H9 (cell line): ENCODE measurements at regions not wholly inside any gene's neighbourhood (a gene's known extent, or its start where the extent isn't known, plus 50 kb on each side); places are given as distances from the start of the nearest gene placed in this dataset.

Experiments
- DNase-seq: peaks from one replicate; pipeline ENCODE4 v3.0.0-alpha.2; 2017
- H2AFZ ChIP-seq: one replicate; pipeline ENCODE4 v1.6.1; 2013; ENCODE audit warnings: mild to moderate bottlenecking, low read length, control low read depth, moderate library complexity
- H2AK5ac ChIP-seq: 2 replicates; pipeline ENCODE4 v1.6.1; 2013; ENCODE audit warnings: low read length, control low read depth, mixed read lengths; ENCODE audit not compliant: insufficient read length
- H2BK120ac ChIP-seq: one replicate; pipeline ENCODE4 v1.6.1; 2013; ENCODE audit warnings: low read depth, mild to moderate bottlenecking, low read length, control low read depth, inconsistent platforms; ENCODE audit not compliant: poor library complexity, severe bottlenecking
- H2BK12ac ChIP-seq: 2 replicates; pipeline ENCODE4 v1.6.1; 2013; ENCODE audit warnings: low read length, control low read depth, mixed read lengths, low read depth; ENCODE audit not compliant: insufficient read length
- H2BK15ac ChIP-seq: 2 replicates; pipeline ENCODE4 v1.6.1; 2013; ENCODE audit warnings: low read depth, low read length, control low read depth
- H2BK20ac ChIP-seq: one replicate; pipeline ENCODE4 v1.6.1; 2013; ENCODE audit warnings: low read depth, mild to moderate bottlenecking, low read length, control low read depth, inconsistent platforms; ENCODE audit not compliant: poor library complexity, severe bottlenecking
- H2BK5ac ChIP-seq: 2 replicates; pipeline ENCODE4 v1.6.1; 2013; ENCODE audit warnings: low read length, control low read depth, mixed read lengths; ENCODE audit not compliant: insufficient read length
- H3K14ac ChIP-seq: 2 replicates; pipeline ENCODE4 v1.6.1; 2013; ENCODE audit warnings: low read length, control low read depth; ENCODE audit not compliant: insufficient read depth
- H3K18ac ChIP-seq: 2 replicates; pipeline ENCODE4 v1.6.1; 2013; ENCODE audit warnings: low read depth, mild to moderate bottlenecking, mixed read lengths, low read length, control low read depth; ENCODE audit not compliant: insufficient read length
- H3K23ac ChIP-seq: 2 replicates; pipeline ENCODE4 v1.6.1; 2013; ENCODE audit warnings: low read length, control low read depth, mixed read lengths, low read depth; ENCODE audit not compliant: insufficient read length
- H3K23me2 ChIP-seq: 2 replicates; pipeline ENCODE4 v1.6.1; 2013; ENCODE audit warnings: low read depth, mild to moderate bottlenecking, mixed read lengths, low read length, control low read depth; ENCODE audit not compliant: insufficient read length, poor library complexity, severe bottlenecking
- H3K27ac ChIP-seq: 2 replicates; pipeline ENCODE4 v1.5.1; 2013; ENCODE audit warnings: low read length, control low read depth, mixed read lengths, low read depth; ENCODE audit not compliant: insufficient read length
- H3K27me3 ChIP-seq: 2 replicates; pipeline ENCODE4 v1.6.1; 2013; ENCODE audit warnings: low read length, control low read depth, inconsistent platforms; ENCODE audit not compliant: insufficient read depth
- H3K4ac ChIP-seq: 2 replicates; pipeline ENCODE4 v1.6.1; 2013; ENCODE audit warnings: low read depth, mild to moderate bottlenecking, control low read depth, inconsistent platforms, low read length, moderate library complexity
- H3K4me1 ChIP-seq: 2 replicates; pipeline ENCODE4 v1.6.1; 2013; ENCODE audit warnings: low read length, control low read depth, inconsistent platforms; ENCODE audit not compliant: insufficient read depth
- H3K4me2 ChIP-seq: 2 replicates; pipeline ENCODE4 v1.6.1; 2013; ENCODE audit warnings: low read length, control low read depth, mixed read lengths; ENCODE audit not compliant: insufficient read length, insufficient read depth
- H3K56ac ChIP-seq: 2 replicates; pipeline ENCODE4 v1.6.1; 2013; ENCODE audit warnings: low read depth, mild to moderate bottlenecking, mixed read lengths, low read length, control low read depth; ENCODE audit not compliant: insufficient read length
- H3K79me1 ChIP-seq: 2 replicates; pipeline ENCODE4 v1.6.1; 2013; ENCODE audit warnings: low read depth, mild to moderate bottlenecking, moderate library complexity, low read length, control low read depth, inconsistent platforms; ENCODE audit not compliant: insufficient read depth, poor library complexity, severe bottlenecking
- H3K79me2 ChIP-seq: 2 replicates; pipeline ENCODE4 v1.6.1; 2013; ENCODE audit warnings: low read length, control low read depth, inconsistent platforms; ENCODE audit not compliant: insufficient read depth
- H3K9ac ChIP-seq: 2 replicates; pipeline ENCODE4 v1.6.1; 2013; ENCODE audit warnings: low read length, control low read depth, mixed read lengths; ENCODE audit not compliant: insufficient read length; ENCODE audit errors: extremely low read depth
- H3K9me3 ChIP-seq: one replicate; pipeline ENCODE4 v1.6.1; 2013; ENCODE audit warnings: low read depth, low read length, inconsistent platforms; ENCODE audit not compliant: control insufficient read depth
- H3T11ph ChIP-seq: one replicate; pipeline ENCODE4 v1.6.1; 2013; ENCODE audit warnings: mild to moderate bottlenecking, low read length, control low read depth, inconsistent platforms
- H4K20me1 ChIP-seq: one replicate; pipeline ENCODE4 v1.6.1; 2013; ENCODE audit not compliant: control insufficient read depth, insufficient read length, insufficient read depth
- H4K5ac ChIP-seq: 2 replicates; pipeline ENCODE4 v1.6.1; 2013; ENCODE audit warnings: low read depth, mild to moderate bottlenecking, mixed read lengths, low read length, control low read depth; ENCODE audit not compliant: insufficient read length
- H4K8ac ChIP-seq: replicated peaks from 2 replicates; pipeline ENCODE4 v1.6.1; 2013; ENCODE audit warnings: low read length, control low read depth, mixed read lengths, low read depth; ENCODE audit not compliant: insufficient read length
- H4K91ac ChIP-seq: 2 replicates; pipeline ENCODE4 v1.6.1; 2013; ENCODE audit warnings: low read depth, mild to moderate bottlenecking, moderate library complexity, mixed read lengths, low read length, control low read depth; ENCODE audit not compliant: insufficient read length
- H3K27ac Mint-ChIP-seq, 3 experiments: 2 replicates in 2 of 3; 3 replicates in 1 of 3; pipeline ENCODE4 v1.8.0; 2020 to 2021; ENCODE audit warnings: mixed read lengths in 3 of 3, mild to moderate bottlenecking in 1 of 3, moderate library complexity in 1 of 3
- H3K27me3 Mint-ChIP-seq: 2 replicates; pipeline ENCODE4 v1.8.0; 2021; ENCODE audit warnings: low read depth, mild to moderate bottlenecking, moderate library complexity, mixed read lengths
- H3K36me3 Mint-ChIP-seq, 3 experiments: 2 replicates in 2 of 3; 3 replicates in 1 of 3; pipeline ENCODE4 v1.8.0; 2020 to 2021; ENCODE audit warnings: low read depth in 3 of 3, mixed read lengths in 3 of 3; ENCODE audit not compliant: insufficient read depth in 1 of 3
- H3K4me1 Mint-ChIP-seq, 2 experiments: 2 replicates each; pipeline ENCODE4 v1.8.0; 2020; ENCODE audit warnings: mixed read lengths in 2 of 2
- H3K4me3 Mint-ChIP-seq, 2 experiments: 2 replicates in 1 of 2; 3 replicates in 1 of 2; pipeline ENCODE4 v1.8.0; 2020 to 2021; ENCODE audit warnings: mild to moderate bottlenecking in 2 of 2, mixed read lengths in 2 of 2, moderate library complexity in 1 of 2
- H3K9me3 Mint-ChIP-seq, 2 experiments: 2 replicates in 1 of 2; 3 replicates in 1 of 2; pipeline ENCODE4 v1.8.0; 2020; ENCODE audit warnings: mild to moderate bottlenecking in 2 of 2, mixed read lengths in 2 of 2, moderate library complexity in 1 of 2
- CTCF ChIP-seq: fragments of 200-600 bp; sonication (generic); conservative IDR thresholded peaks from 3 replicates; pipeline ENCODE4 v1.8.0; 2021; ENCODE audit warnings: antibody characterized with exemption, mild to moderate bottlenecking
- WGBS: extraction: QIAGEN DNeasy Blood & Tissue Kit; methylation state at CpG from one replicate; pipeline ENCODE4 v1.1.7; 2013; ENCODE audit warnings: missing lambda C conversion rate, low lambda C conversion rate, mixed read lengths; ENCODE audit not compliant: insufficient read length; ENCODE audit errors: extremely low coverage; 5-methylcytosine and 5-hydroxymethylcytosine counted together

DNA sequence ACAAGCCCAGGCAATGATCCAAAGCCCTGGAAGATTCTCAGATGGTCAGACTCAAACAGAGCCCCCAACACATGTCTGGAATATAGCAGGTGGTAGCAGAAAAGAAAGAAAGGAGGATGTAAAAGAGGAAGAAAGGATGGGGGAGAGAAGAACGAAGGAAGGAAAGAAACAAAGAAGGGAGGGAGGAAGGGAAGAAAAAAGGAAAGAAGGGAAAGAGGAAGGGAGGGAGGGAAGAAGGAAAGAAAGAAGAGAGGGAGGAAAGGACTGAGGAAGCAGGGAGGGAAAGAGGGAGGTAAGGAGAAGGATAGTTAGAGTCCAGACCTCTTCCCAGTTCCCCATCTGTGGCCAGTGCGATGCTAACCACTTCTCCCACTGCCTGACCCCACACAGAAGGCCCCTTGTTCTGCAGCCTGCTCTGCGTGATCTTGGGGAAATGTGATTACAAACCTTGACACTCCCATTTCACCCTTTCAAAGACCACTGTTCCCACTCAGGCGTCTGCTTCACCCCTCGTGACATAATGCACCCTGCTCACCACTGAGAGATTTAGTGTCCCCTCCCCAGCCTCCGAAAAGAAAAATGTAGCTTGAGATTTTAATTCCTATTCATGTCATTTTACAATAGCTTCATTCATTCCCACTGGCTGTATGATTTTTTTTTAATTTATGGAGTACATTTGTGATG is 357.9 kb downstream of the BCL11B start:
- Histone ChIP-seq H3K4me1 (no peaks in the 10 kb centered on the region), H2AFZ (no peak overlapping the region), H4K8ac (no peak overlapping the region), H3K27ac (no peak overlapping the region), H2BK5ac (no peak overlapping the region), H2BK15ac (no peak overlapping the region), H4K20me1 (no peaks in the 10 kb centered on the region), H3K23me2 (no peaks in the 10 kb centered on the region), H3K4ac (no peak overlapping the region), H2BK120ac (no peak overlapping the region), H4K5ac (no peak overlapping the region), H3K79me2 (no peaks in the 10 kb centered on the region), H3K18ac (no peak overlapping the region), H3K14ac (no peak overlapping the region), H2AK5ac (no peak overlapping the region), H3K9ac (no peak overlapping the region), H2BK12ac (no peak overlapping the region), H3K23ac (no peak overlapping the region), H3K79me1 (no peaks in the 10 kb centered on the region), H3T11ph (no peak overlapping the region), H3K27me3 (no peaks in the 10 kb centered on the region), H2BK20ac (no peak overlapping the region), H3K4me2 (no peak overlapping the region), H3K9me3 (no peaks in the 10 kb centered on the region), H3K56ac (no peak overlapping the region), H4K91ac (no peak overlapping the region)
- H3K36me3 Mint-ChIP-seq: no peaks in the 10 kb centered on the region
- WGBS: 100% methylated on average over 1 of the region's 6 CpGs
- H3K27ac Mint-ChIP-seq: peak overlapping the region in 1 of 3 experiments; percentile 41; a peak in 2 of 7 replicates
- no peak overlapping the region for H3K4me3 Mint-ChIP-seq
- TF ChIP-seq CTCF: no peak
- DNase-seq: no peak
- no peaks in the 10 kb centered on the region for H3K9me3 Mint-ChIP-seq
- peaks cover 6 to 14% of the 10 kb centered on the region in 2 experiments for H3K4me1 Mint-ChIP-seq
- peaks cover 3% of the 10 kb centered on the region for H3K27me3 Mint-ChIP-seq
